ENCODE measurements at regions not wholly inside any gene's neighbourhood (a gene's known extent, or its start where the extent isn't known, plus 50 kb on each side); places are given as distances from the start of the nearest gene placed in this dataset.

DNA sequence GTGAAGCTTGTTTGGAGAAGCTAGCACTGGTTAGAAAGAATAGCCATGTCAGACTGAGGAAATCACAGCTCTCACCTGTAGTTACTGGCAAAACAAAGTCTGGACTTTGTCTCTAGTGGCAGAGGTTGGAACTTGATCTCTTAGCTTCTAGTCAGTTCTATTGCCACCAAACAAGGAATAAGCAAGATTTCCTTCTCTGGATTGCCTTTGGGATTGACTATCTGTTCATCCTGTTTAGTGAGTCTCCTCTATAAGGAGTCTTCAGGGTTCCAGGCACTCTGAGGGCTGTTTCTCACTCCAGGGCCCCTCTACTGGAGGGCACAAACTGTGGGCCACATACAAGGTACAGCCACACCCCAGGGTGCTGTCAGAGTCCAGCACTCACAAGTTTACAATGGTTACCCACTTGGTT lies 426.6 kb upstream of the THBS1 start:
- TF ChIP-seq, protein P1, sequence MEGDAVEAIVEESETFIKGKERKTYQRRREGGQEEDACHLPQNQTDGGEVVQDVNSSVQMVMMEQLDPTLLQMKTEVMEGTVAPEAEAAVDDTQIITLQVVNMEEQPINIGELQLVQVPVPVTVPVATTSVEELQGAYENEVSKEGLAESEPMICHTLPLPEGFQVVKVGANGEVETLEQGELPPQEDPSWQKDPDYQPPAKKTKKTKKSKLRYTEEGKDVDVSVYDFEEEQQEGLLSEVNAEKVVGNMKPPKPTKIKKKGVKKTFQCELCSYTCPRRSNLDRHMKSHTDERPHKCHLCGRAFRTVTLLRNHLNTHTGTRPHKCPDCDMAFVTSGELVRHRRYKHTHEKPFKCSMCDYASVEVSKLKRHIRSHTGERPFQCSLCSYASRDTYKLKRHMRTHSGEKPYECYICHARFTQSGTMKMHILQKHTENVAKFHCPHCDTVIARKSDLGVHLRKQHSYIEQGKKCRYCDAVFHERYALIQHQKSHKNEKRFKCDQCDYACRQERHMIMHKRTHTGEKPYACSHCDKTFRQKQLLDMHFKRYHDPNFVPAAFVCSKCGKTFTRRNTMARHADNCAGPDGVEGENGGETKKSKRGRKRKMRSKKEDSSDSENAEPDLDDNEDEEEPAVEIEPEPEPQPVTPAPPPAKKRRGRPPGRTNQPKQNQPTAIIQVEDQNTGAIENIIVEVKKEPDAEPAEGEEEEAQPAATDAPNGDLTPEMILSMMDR (IDR thresholded peaks at IDR 0.05): peak; percentile 37 to 76 (median 50)
- TF ChIP-seq POLR2A (IDR thresholded peaks at IDR 0.05) (no peak), POLR2AphosphoS5 (IDR thresholded peaks at IDR 0.05) (no peak), EP300 (IDR thresholded peaks at IDR 0.05; ENCODE audit: low read depth) (no peak)

All from transverse colon (tissue), 4 donors.